K562 (cell line): ENCODE measurements at regions not wholly inside any gene's neighbourhood (a gene's known extent, or its start where the extent isn't known, plus 50 kb on each side); places are given as distances from the start of the nearest gene placed in this dataset.

Experiments used
- ATAC-seq: fragments of 200-7000 bp; cut with Tn5 transposase; 3 replicates; pipeline ENCODE4 v1.9.1; 2020; ENCODE audit warnings: moderate library complexity
- BruUV-seq: library from RNA; stranded (reverse); fragments of 400-500 nt; replicated peaks from 2 replicates; lab custom pipeline; 2021; lab: Mats Ljungman, UMichigan
- CTCF ChIA-PET: fragments of 300-600 bp; formaldehyde crosslinking; extraction: SDS; loops from one replicate; lab custom pipeline; 2021; ENCODE audit warnings: low intra/inter-chr PET ratio; lab: Yijun Ruan, JAX
- POLR2A ChIA-PET: fragments of 300-600, 350-650 bp; sonication (Branson Sonifier 250); formaldehyde crosslinking; extraction: SDS; loops from one replicate; lab custom pipeline; 2021; ENCODE audit warnings: antibody characterized with exemption, inconsistent platforms; lab: Yijun Ruan, JAX
- DNase-seq, 4 experiments: peaks; one replicate each; pipeline versions ENCODE4 v3.0.0 to v3.0.0-alpha.2; 2011 to 2018; ENCODE audit warnings: low spot score in 3 of 4, mixed read lengths in 3 of 4; ENCODE audit errors: extremely low read depth in 1 of 4
- FAIRE-seq: peaks from 2 replicates; lab custom pipeline; 2011; peaks lifted over from hg19 to GRCh38; lab: Jason Lieb, UNC
- H2AFZ ChIP-seq: 2 replicates; pipeline ENCODE4 v1.6.0; 2011; ENCODE audit warnings: low read depth, low read length, control low read depth, inconsistent platforms
- H3K27ac ChIP-seq: fragments of 200-600 bp; 3 replicates; pipeline ENCODE4 v1.8.0; 2011; ENCODE audit warnings: low read depth, mild to moderate bottlenecking, control low read depth, inconsistent platforms, low read length, moderate library complexity, mixed read lengths; ENCODE audit errors: extremely low read depth
- H3K27me3 ChIP-seq, 2 experiments: fragments of 300-600 bp in 1 of 2; 2 replicates in 1 of 2; 3 replicates in 1 of 2; pipeline versions ENCODE4 v1.6.0 to v1.8.0; 2011; ENCODE audit warnings: inconsistent platforms in 2 of 2, low read length in 2 of 2, mild to moderate bottlenecking in 1 of 2, mixed read lengths in 1 of 2, moderate library complexity in 1 of 2; ENCODE audit not compliant: control insufficient read depth in 2 of 2, insufficient read depth in 2 of 2
- H3K36me3 ChIP-seq: fragments of 300-600 bp; 3 replicates; pipeline ENCODE4 v1.8.0; 2011; ENCODE audit warnings: mild to moderate bottlenecking, low read length, inconsistent platforms; ENCODE audit not compliant: control insufficient read depth, insufficient read depth
- H3K4me1 ChIP-seq, 2 experiments: fragments of 200-600 bp in 1 of 2; replicated peaks in 1 of 2; 2 replicates in 1 of 2; 3 replicates in 1 of 2; pipeline versions ENCODE4 v1.5.1 to v1.8.0; 2011; ENCODE audit warnings: inconsistent platforms in 2 of 2, low read length in 2 of 2, mild to moderate bottlenecking in 1 of 2, mixed read lengths in 1 of 2, moderate library complexity in 1 of 2; ENCODE audit not compliant: control insufficient read depth in 2 of 2, insufficient read depth in 2 of 2
- H3K4me2 ChIP-seq: 2 replicates; pipeline ENCODE4 v1.6.1; 2011; ENCODE audit warnings: low read length, control low read depth, inconsistent platforms, mixed read lengths; ENCODE audit not compliant: insufficient read depth
- H3K4me3 ChIP-seq: fragments of 200-600 bp; sonication (generic), shearing (Covaris generic); 2 replicates; pipeline ENCODE4 v1.5.1; 2016; ENCODE audit warnings: control low read depth, inconsistent platforms
- H3K79me2 ChIP-seq: fragments of 200-600 bp; 3 replicates; pipeline ENCODE4 v1.8.0; 2011; ENCODE audit warnings: low read length, inconsistent platforms; ENCODE audit not compliant: control insufficient read depth, insufficient read depth
- H3K9ac ChIP-seq, 2 experiments: 2 replicates each; pipeline versions ENCODE4 v1.6.0 to v1.6.1; 2011; ENCODE audit warnings: low read depth in 2 of 2, low read length in 2 of 2, control low read depth in 1 of 2, inconsistent platforms in 1 of 2, mild to moderate bottlenecking in 1 of 2, mixed read lengths in 1 of 2; ENCODE audit not compliant: insufficient read depth in 1 of 2
- H3K9me1 ChIP-seq: one replicate; pipeline ENCODE4 v1.6.0; 2011; ENCODE audit warnings: inconsistent platforms, mild to moderate bottlenecking, low read length, moderate library complexity; ENCODE audit not compliant: control insufficient read depth, insufficient read depth
- H3K9me3 ChIP-seq: replicated peaks from 2 replicates; pipeline ENCODE4 v1.5.1; 2011; ENCODE audit warnings: low read depth, low read length, inconsistent platforms; ENCODE audit not compliant: control insufficient read depth, insufficient read depth
- H4K20me1 ChIP-seq: replicated peaks from 2 replicates; pipeline ENCODE4 v1.6.1; 2011; ENCODE audit warnings: low read length, inconsistent platforms, mixed read lengths; ENCODE audit not compliant: control insufficient read depth, insufficient read depth
- AFF4 ChIP-seq: sonication (generic); formaldehyde crosslinking; IDR thresholded peaks from 2 replicates; pipeline ENCODE4 v1.8.0; 2023; ENCODE audit warnings: mild to moderate bottlenecking, missing genetic modification reagents
- ASH1L ChIP-seq: fragments of 450-650 bp; IDR thresholded peaks from 2 replicates; pipeline ENCODE4 v1.6.1; 2018; ENCODE audit warnings: borderline replicate concordance, mild to moderate bottlenecking, low read depth; ENCODE audit not compliant: partially characterized antibody
- CTCF ChIP-seq, 3 experiments: IDR thresholded peaks in 2 of 3; conservative IDR thresholded peaks in 1 of 3; 2 replicates each; pipeline ENCODE4 v1.5.1; 2011 to 2012; ENCODE audit warnings: low read length in 3 of 3, mild to moderate bottlenecking in 3 of 3, control low read depth in 2 of 3, improper control_type of control experiment in 1 of 3, inconsistent platforms in 1 of 3, low read depth in 1 of 3, mixed read lengths in 1 of 3, moderate library complexity in 1 of 3; ENCODE audit not compliant: insufficient read depth in 2 of 3
- EZH2 ChIP-seq: IDR thresholded peaks from 2 replicates; pipeline ENCODE4 v1.6.1; 2012; ENCODE audit warnings: low read depth, mild to moderate bottlenecking, inconsistent platforms, low read length, borderline replicate concordance
- LEF1 ChIP-seq: fragments of 450-650 bp; IDR thresholded peaks from 2 replicates; pipeline ENCODE4 v1.6.1; 2016; ENCODE audit warnings: mild to moderate bottlenecking
- MCM2 ChIP-seq: fragments of 450-650 bp; IDR thresholded peaks from 2 replicates; pipeline ENCODE4 v1.6.1; 2017; ENCODE audit warnings: low read depth, mild to moderate bottlenecking
- RNF2 ChIP-seq: sonication (generic); IDR thresholded peaks from 2 replicates; pipeline ENCODE4 v1.6.1; 2016
- SRSF7 ChIP-seq: fragments of 200-400 bp; formaldehyde crosslinking; optimal IDR thresholded peaks from 2 replicates; pipeline ENCODE3; 2017; ENCODE audit warnings: mild to moderate bottlenecking, low read depth, low read length
- ZC3H11A ChIP-seq: IDR thresholded peaks from 2 replicates; pipeline ENCODE4 v1.6.1; 2012; ENCODE audit warnings: low read depth, low read length, improper control_type of control experiment
- ZNF584 ChIP-seq: fragments of 200-800 bp; sonication (Bioruptor generic); IDR thresholded peaks from 2 replicates; pipeline ENCODE4 v1.6.1; 2016; ENCODE audit warnings: low read depth, mild to moderate bottlenecking, missing genetic modification characterization, missing compliant biosample characterization
- in situ Hi-C: fragments of 300-500 bp; cut with MboI; formaldehyde crosslinking; loops from 4 replicates; pipeline ENCODE4 v1.15.0; 2018; ENCODE audit warnings: inconsistent platforms, mixed read lengths
- intact Hi-C: fragments of 100-400 bp; cut with micrococcal nuclease; formaldehyde crosslinking; loops from 2 replicates; pipeline ENCODE4 v1.14.2; 2022
- TF ChIP-seq, protein P1 (sequence below): fragments of 250-450 bp; sonication (Bioruptor Pico); IDR thresholded peaks from 2 replicates; pipeline ENCODE4 v1.5.0; 2021

DNA sequence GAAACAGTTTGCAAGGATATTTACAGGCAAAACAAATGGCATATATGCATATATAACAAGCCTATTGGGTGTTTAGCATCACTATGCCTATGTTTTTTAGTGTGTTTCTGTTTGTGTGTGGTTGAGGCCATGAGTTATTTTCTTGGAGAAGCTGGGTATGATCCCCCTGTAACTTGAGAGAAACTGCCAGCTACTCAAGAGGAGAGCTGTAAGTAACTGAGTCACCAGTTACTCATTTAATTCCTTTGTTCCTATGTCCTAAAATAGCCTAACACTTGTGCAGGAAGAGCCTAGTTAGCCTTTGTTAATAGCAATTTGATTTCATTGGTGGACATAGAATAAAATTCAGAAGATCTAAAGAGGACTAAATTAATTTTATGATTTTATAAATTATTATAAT lies 79.1 kb downstream of the PWWP3B start:
- H2AFZ ChIP-seq, result no peak overlapping the region
- no peaks in the 10 kb centered on the region for H3K27me3 ChIP-seq
- no peaks in the 10 kb centered on the region for H3K36me3 ChIP-seq
- no TSS peak for BruUV-seq
- intact Hi-C loops, result no loop called here
- no peak overlapping the region for H3K4me3 ChIP-seq
- POLR2A ChIA-PET, result no interaction called here
- H3K4me2 ChIP-seq, result no peak overlapping the region
- no peak for DNase-seq
- no peak for TF ChIP-seq EZH2
- no peak for TF ChIP-seq AFF4 (CRISPR knock-in tag)
- TF ChIP-seq, protein P1, sequence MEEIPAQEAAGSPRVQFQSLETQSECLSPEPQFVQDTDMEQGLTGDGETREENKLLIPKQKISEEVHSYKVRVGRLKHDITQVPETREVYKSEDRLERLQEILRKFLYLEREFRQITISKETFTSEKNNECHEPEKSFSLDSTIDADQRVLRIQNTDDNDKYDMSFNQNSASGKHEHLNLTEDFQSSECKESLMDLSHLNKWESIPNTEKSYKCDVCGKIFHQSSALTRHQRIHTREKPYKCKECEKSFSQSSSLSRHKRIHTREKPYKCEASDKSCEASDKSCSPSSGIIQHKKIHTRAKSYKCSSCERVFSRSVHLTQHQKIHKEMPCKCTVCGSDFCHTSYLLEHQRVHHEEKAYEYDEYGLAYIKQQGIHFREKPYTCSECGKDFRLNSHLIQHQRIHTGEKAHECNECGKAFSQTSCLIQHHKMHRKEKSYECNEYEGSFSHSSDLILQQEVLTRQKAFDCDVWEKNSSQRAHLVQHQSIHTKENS (CRISPR knock-in tag), result no peak
- TF ChIP-seq RNF2, result no peak
- TF ChIP-seq LEF1, result no peak
- TF ChIP-seq ZC3H11A, result no peak
- no peak for TF ChIP-seq SRSF7
- TF ChIP-seq CTCF (IDR thresholded peaks at IDR 0.05 in 2 of 3, conservative IDR thresholded peaks at IDR 0.05 in 1 of 3; ENCODE audit: insufficient read depth in 2 of 3, low read depth in 1 of 3, low read length in 3 of 3), result no peak
- TF ChIP-seq ZNF584 (CRISPR knock-in tag), result no peak
- TF ChIP-seq MCM2, result no peak
- TF ChIP-seq ASH1L, result no peak
- TF ChIP-seq, all 486 proteins: peak for 0
- H3K9me1 ChIP-seq, result no peaks in the 10 kb centered on the region
- H3K79me2 ChIP-seq, result no peaks in the 10 kb centered on the region
- no peaks in the 10 kb centered on the region for H3K4me1 ChIP-seq
- no peak overlapping the region for H3K27ac ChIP-seq
- no peaks in the 10 kb centered on the region for H3K9me3 ChIP-seq
- ATAC-seq (no peak), FAIRE-seq (no peak)
- H4K20me1 ChIP-seq, result no peaks in the 10 kb centered on the region
- CTCF ChIA-PET, result no interaction called here
- in situ Hi-C loops, result no loop called here
- no peak overlapping the region for H3K9ac ChIP-seq
